ENCODE measurements at regions not wholly inside any gene's neighbourhood (a gene's known extent, or its start where the extent isn't known, plus 50 kb on each side); places are given as distances from the start of the nearest gene placed in this dataset.

DNA sequence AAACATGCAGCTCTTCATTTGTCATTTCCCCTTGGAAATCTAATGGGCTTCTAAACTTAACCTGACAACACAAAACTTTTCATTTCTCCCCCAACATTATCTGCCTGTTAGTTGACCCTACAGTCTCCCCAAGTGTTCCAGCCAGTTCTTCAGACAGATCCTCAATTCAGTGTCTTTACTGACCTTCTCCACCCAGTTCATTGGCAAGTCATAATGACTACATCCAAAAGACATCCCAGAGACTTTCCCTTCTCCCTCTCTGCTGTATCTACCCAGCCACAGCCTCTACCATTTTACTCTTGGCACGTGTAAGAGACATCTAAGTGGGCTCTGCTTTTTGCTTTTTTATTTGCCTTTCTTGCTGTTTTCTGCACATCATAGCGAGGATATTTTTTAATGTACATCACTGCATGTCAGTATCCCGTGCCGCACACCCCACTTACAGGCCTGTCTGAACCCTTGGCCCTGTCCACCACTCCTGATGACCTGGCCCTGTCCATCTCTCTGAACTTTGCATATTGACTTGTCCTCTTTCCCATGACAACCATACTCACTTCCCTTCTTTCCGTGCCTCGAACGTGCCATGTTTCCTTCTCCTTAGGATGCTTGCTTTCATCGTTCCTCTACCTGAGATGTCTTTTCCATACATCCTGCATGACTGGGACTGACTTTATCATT is 391.9 kb downstream of the IRS2 start:
- no peak for DNase-seq

DNA sequence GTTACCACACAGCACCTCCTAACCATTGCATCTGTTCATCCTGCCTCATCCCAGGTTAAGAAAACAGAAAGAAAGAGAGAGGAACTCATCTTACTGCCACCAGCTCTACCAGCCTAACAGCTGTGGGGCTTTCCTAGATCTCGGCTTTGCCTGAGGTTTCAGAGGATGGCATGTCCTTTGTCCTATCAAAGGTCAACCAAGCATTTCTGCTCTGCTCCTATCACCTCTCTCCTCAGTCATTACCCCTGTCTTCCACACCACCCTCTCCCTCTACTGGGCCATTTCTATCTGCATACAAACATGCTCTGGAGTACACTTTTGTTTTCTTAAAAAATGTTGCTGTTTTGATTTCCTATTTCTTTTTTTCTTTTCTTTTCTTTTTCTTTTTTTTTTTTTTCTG is 393.3 kb downstream of the IRS2 start:
- no peak for DNase-seq

DNA sequence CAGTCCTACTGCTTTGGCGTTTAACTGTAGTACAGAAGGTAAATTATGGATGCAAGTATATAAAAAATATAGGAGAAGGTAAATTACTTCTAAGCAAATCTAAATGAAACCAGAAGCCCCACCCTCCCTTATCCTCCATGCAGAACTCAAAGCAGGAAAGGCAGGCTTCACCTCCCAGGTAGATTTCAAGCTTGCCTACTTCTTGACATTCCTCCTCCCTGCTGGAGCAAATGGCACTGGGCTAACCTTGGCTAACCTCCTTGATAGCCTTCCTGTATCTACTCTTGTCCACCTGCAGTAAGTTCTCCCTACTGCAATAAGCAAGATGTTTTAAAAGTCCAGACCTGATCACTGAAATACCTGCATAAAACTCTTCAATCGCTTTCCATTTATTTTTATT is 396.0 kb downstream of the IRS2 start:
- no peak for DNase-seq

DNA sequence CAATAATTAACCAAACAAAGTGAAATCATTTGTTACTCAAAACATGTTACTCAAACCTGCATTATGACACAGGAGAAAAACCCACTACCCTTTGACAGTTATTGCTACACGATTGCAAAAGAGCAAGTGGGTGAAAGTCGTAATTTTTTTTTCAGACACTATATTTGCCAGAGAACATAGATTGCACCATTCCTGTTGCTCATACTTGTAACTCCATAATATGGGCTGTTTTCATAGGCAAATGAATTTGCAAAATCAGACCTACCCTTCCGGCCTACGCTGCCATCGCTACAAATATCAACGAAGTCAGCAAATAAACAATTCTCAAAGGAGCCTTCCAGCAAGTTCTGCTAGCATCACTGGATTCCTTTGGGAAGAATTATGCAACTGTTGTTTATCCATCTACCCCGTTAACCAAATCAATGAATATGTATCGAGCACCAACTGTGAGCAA is 396.5 kb downstream of the IRS2 start:
- DNase-seq, result no peak

DNA sequence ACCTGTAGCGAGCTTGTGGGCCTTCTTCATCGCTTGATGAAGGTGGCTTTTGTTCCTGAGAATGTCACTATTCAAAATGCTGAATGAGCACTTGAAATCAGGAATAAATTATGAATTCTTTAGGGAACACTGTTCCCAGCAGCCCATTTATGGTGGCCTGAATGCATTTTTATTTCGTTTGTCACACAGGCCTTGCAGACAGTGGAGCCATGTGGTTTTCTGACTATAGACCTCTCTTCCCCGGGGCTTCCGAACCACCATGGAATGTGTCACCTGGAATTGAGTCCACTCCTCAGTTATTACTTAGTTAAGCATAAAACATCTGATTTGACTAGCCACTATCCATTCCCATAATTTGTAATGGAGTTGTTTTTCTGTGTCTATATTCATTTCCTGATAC is 396.9 kb downstream of the IRS2 start:
- no peak for DNase-seq

DNA sequence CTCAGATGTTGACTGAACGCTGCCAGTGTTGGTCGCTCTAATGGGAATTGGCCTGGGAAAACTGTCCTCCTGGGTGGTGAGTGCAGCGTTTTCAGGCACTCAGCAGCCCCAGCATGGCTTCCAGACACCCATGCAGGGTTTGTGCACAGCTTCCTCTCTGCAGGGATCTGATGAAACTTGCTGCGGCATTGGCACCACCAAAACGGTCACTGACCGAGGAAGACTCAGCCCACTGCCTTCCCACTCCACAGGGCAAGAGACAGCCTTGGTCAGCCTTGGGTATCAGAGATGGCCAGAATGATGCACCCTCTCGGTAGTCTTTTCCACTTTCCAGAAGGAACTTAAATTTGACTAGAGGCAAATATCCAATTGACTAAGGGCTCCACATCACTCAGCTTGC is 398.9 kb downstream of the IRS2 start:
- no peak for DNase-seq

DNA sequence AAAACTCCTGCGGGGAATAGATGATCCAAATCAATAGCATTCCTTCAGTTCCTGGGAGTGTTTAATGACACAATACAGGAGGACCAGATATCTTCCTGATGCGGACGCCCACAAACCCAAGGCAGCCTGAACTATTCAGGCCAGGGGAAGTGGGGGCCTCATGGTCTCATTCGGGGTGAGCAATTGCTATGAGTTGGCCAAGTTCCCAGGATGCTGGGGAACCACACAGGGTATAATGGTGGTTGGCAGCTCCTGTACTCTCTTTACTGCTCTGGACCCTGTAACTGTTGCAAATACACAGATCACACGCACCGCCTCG is 401.2 kb downstream of the IRS2 start:
- no peak for DNase-seq

DNA sequence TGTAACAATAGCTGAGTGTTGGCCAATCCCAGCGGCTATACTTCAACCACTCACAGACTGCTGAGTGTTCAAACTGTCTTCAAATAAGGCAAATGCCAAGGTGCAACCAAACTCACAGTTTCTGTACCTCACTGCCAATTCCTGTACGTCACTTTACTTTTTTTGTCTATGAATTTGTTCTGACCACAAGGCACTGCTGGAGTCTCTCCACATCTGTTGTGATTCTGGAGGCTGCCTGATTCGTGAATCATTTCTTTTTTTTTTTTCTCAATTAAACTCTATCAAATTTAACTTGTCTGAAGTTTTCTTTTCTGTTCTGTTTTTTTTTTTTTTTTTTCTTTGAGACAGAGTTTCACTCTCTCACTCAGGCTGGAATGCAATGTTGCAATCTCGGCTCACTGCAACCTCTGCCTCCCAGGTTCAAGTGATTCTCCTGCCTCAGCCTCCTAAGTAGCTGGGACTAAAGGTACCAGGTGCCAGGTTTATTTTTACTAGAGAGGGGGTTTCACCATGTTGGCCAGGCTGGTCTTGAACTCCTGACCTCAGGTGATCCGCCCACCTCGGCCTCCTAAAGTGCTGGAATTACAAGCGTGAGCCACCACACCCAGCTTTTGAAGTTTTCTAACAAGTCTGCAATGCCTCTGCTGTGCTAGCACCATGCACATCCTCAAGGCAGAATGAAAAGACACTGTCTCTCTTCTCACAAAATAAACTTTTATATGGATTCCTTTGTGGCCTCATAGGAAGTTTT is 401.7 kb downstream of the IRS2 start:
- no peak for DNase-seq

DNA sequence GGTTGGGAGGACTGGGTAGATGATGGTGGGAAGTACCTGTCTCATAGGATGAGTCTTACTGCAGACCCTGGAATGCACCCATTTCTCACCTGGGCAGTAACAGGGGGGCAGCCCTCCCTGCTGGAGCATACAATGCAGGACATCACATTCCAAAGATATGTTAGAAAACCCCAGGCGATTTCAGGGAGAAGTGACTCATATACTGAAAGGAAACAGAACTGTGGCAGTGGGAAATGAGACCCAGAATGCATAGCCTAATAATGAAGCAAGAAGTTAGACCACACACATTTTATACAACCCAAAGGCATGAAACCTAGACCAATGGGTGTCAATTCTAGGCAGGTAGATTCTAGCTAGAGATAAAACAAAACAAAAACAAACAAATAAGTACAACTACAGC is 402.7 kb downstream of the IRS2 start:
- no peak for DNase-seq

DNA sequence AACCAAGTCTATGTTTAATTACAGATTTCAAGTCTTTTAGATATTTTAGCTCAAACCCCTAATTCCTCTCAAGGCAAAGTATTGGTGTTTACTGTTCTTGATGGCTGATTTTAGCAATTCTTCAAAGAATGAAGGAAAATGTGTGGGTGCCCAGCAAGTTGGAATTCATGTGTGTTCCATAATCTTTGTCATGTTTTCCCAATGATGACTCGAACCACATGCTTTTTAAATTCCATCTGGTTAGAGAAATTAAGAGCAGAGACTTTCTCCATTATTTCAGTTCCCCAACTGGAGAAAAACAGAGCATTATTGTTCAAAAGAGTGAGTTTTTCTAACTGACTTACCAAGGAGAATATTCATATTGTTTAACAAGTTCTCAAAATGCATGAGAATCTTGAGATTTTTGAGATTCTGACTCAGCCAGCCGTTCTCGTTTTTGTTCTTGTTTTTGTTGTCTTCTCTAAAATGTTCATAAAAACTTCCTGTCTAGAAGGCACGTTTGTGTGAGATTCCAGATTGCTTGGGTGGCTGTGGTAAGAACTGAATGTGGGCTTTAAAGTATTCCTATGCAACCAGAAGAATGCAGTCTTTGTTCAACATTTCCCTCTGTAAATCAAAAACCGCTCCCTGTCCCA is 404.7 kb downstream of the IRS2 start:
- no peak for DNase-seq

DNA sequence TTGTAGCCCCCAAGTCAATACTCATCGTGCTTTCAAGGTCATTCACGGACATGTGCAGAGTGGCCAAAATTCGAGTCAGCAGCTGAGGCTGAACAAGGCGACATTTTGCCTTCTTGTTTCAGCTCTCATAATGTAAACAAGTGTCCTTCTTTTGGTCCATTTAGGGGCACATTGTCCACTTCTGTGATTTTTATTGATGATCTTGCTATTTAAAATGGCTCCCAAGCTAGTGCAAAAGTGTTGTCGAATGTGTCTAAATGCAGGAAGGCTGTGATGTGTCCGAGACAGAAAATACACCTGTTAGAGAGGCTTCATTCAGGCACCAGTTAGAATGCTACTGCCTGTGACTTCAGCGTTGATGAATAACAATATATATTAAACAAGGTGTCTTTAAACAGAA is 405.9 kb downstream of the IRS2 start:
- DNase-seq, result no peak

DNA sequence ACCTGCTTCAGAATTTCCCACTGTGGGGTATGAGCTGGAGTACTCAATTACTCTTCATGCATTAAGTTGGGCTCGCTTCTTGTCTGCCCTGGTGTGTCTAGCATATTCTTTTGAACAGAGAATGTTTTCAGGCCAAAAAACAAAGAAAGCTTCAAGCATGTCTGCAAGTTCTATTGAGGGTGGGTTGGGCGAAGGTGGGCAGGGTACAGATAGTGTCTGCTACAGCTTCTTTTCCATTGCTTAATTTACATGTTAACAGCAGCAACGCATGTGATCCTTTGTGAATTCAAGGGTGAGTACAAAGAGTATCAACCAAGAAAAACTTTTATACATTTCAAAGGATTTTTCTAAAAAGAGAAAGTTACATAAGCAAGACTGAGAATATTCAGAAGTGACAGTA is 406.5 kb downstream of the IRS2 start:
- no peak for DNase-seq

DNA sequence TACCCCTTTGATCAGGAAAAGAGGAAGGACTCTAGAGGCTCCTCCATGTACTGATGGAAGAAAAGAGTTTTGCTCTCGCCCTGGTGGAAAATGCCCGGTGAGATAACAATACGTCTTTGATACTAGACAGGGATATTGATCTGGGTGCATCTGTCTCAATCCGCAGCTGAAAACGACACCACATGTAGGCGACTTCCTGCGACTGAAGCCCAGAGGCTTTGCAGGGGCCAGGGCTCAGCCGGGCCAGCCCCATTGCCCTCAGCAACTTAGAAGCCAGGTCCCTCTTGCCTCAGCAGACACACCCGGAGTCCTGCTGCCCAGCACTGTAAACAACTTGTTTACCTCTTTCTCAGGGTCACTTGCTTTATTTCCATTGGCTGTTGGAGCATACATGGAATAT is 409.4 kb downstream of the IRS2 start:
- DNase-seq, result no peak

DNA sequence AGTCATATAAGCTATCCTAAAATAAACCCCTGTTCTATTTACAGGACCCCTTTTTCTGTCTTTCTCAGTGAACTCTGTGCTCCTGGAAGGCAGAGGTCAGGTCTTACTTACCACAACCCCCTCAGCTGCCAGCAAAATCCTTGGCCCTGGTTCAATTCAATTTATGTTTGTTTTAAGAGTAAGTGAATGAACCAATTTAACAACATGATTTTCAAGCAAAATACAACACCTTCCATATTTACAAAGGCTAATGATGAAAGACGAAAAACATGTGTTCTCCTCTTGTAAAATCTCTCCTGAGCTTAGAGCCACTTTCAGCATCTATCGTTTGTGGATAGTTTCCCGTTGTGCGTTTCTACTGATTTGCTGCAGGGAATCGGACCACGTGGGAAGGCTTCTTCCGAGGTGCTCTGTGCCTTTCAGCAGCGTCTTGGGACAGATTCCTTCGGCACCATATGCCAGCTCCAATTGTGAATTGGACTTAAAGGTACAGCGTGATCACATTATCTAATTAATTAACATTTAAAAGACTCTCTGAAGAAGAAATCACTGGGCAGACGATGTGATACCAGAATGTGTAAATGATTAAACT is 411.7 kb downstream of the IRS2 start:
- no peak for DNase-seq

DNA sequence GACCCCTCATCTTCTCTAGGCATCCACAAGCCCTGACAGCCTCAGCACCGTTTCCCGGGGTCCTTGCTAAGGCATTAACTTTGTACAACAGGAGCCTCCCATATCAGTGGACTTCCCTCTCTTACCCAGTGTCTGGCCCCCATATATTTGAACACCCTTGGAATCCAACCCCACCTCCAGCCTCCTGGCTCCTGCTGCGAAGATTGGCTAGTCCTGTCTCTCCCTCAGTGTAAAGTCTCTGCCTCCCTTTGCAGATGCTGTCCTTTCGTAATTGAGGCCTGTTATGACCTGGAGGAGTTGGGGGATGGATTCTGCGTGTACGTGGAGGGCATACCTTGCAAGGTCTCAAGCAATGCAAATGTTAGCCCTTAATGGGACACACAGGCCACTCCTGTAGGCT is 413.7 kb downstream of the IRS2 start:
- DNase-seq, result no peak

DNA sequence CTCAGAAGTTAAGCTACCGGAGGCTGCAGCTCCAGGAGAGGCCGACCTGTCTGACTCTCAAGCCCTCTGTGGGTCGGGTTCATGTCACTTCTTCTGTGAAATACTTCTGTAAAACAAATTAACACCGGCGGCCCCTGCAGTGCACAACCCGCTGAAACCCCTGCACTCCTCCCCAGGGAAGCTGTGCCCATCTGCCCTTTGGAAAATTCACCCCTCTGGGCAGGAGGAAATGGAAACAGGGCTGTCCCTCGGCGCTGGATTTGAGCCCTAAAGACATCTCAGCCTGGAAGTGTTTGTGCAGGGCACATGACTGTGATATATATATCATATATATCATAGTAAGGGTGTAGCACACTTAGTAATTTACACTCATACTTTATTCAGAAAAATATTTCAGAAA is 415.3 kb downstream of the IRS2 start:
- no peak for DNase-seq

DNA sequence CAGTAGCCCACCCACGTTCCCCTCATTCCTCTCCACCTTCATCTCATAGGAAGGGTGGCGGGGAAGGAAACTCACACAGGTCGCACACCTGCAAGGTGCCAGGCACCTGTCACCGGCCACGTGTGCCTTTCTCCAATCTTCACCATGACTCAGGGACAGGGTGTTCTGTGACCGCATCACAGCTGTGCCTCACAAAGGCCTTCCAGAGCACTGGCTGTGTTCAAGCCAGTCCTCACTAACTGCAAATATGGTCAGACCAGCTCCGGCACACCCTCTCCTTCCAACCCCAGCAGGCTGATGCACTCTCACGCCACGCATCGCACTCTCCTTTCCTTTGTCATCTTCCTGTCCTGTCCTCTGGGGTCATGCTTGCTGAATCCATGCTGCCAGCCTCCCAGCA is 415.9 kb downstream of the IRS2 start:
- no peak for DNase-seq

DNA sequence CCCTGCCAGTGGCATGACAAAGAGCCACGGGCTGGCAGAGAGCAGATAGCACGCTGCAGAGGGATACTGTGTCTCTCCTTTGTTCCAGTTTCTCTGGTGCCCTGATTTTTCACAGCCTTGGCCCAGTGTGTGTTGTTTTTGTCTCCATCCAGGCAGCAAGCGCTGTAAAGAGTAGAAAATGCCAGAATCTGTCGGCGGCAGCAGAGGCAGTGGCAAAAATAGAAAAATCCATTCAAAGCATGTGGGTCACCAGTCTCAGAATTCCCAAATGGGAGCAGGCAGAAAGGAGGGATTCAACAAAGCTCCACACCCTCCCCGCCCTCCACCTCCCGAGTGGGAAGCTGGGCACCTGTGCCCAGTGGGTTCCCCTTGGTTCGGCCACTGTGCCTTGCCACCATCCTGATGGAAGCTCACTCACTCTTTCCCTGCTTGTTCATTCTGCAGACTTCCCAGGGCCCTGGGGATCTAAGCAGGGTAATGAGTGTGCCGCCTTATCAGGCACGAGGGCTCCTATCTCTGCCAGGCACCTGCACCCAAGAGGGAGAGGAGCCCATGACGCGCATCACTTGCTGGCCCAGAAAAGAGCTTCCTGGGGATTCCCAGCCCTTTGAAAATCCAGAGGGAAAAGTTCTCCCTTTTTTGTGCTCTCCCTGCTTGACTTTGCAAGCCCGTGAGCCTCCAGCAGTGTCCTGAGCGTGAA is 416.9 kb downstream of the IRS2 start:
- DNase-seq, result peak; percentile 75

DNA sequence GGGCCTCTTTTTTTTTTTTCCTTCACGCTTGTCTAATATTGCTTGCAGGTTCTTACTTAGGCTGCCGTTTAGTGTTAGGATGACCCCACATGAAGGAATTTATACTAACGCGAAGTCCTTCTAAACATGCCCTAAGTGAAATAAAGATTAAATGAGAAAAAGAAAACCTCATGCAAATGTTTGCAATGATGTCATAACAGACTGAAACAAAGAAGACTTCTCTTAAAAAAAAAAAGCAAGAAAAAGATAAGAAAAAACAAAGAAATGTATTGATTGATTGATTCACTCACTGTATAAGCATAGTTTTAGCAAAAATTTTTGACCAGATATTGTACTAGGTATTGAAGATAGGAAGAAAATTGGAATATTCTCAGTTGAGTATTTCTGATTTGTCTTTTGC is 418.2 kb downstream of the IRS2 start:
- no peak for DNase-seq

DNA sequence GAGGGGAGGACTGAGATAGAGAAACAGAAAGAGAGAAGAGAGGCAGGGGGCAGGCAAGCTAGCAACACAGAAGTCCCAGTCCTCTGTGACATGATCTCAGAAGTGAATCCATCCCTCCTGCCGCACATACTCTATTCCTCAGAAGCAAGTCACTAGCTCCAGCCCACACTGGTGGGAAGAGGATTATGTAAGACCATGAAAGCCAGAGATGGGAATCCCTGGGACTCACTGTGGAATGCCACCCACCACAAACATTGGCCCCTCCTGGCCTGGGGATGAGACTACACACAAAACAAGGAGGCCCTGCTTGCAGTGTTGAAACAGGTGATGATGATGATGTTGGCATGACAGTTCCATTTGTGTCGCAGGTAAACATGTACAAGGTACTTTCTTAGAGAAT is 419.9 kb downstream of the IRS2 start:
- DNase-seq, result no peak

DNA sequence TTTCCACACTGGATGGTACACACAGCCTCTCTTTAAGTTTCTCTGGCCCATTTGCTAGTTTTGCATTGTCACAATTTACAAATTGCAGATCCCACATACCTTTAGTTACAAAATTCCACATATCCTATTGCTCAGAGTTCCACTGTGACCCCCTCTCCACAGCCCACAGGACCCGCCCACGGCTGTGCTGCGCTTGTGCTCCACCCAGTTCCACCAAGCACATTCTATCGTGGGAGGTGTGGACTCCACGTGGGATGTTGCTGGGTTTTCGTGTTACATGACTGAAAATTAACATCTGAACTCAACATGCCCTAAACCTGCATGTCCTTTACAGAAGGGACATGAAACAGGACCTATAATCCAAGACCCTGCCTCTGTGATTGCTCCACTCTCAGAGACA is 423.0 kb downstream of the IRS2 start:
- no peak for DNase-seq

DNA sequence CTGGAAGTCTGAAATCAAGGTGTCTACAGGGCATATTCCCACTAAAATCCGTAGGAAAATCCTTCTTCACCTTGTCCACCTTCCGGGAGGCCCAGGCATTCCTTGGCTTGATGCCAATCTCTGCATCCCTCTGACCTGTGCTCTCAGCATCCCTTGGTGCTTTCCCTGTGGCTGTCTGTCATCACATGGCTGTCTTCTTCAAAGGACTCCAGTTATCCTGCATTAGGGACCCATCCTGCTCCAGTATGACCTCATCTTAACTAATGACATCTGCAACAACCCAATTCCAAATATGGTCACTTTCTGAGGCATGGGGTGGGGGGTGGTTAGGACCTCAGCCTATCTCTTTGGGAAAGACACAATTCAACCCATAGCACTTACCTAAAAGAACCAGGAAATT is 423.8 kb downstream of the IRS2 start:
- DNase-seq, result no peak

DNA sequence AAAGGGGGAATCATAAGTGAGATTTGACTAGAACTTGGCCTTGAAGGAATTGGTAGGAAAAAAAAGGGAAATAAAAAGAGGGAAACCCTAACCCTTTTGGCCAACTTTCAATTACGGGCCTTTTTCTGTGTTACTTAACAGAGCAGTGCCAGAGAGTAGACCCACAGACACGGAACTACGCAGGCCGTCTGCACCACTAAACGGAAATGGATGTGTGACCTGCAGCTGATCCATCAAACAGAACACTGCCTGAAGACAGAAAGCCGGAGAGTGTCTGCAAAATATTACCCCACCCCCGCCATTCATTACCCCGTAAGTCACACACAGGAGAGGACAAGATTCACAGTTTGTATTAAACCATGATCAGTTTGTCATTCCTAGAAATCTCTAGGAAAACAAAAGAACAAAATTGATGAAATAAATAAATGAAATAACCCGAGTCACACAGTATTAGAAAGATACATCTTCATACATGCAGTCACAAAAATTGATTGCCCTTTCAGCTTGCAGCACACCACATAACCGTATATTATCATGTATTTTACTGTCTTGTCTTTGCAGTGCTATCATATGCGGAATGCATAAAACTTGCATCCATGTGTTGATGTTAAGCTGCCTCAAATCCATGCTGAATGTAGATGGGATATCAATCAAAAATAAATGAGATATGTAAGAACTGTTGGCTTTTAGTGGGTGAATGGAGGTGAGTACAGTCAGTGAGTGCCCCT is 424.7 kb downstream of the IRS2 start:
- peak; percentile 20 for DNase-seq

Measured in midbrain (tissue), 1 donor.